ENCODE measurements at regions not wholly inside any gene's neighbourhood (a gene's known extent, or its start where the extent isn't known, plus 50 kb on each side); places are given as distances from the start of the nearest gene placed in this dataset.
"Not testable (repeated sequence)": the region's sequence is repeated elsewhere in the genome, so short reads cannot be mapped to it uniquely, and the experiment has no call there.

GRCh38 chr5:6253846-6254245 is 124.5 kb downstream of the MED10 start:
- peaks cover 0 to 8% of the 10 kb centered on the region in 2 donors for H3K36me3 Mint-ChIP-seq
- H3K27ac Mint-ChIP-seq = no peak overlapping the region
- ATAC-seq (no peak), DNase-seq (ENCODE audit: low spot score in 2 of 2) (no peak)
- H3K9me3 Mint-ChIP-seq = no peaks in the 10 kb centered on the region

- ATAC-seq (no peak), DNase-seq (ENCODE audit: low spot score in 2 of 2) (no peak)
- Mint-ChIP-seq H3K36me3 (peaks cover 0 to 8% of the 10 kb centered on the region in 2 donors), H3K9me3 (no peaks in the 10 kb centered on the region), H3K27ac (no peak overlapping the region)
These were observed 125.1 kb downstream of the MED10 start for GRCh38 chr5:6253281-6253680.

- DNase-seq (ENCODE audit: low spot score in 2 of 2) = no peak
- no peaks in the 10 kb centered on the region for H3K9me3 Mint-ChIP-seq
These were observed 125.8 kb downstream of the MED10 start for GRCh38 chr5:6252581-6252980.

GRCh38 chr5:6251565-6252102 is 126.7 kb downstream of the MED10 start:
- Mint-ChIP-seq H3K9me3 (no peaks in the 10 kb centered on the region), H3K27ac (no peak overlapping the region), H3K36me3 (no peaks in the 10 kb centered on the region)
- DNase-seq (ENCODE audit: low spot score in 2 of 2) = no peak
- ATAC-seq = no peak

More at GRCh38 chr5:6252581-6252980, 125.8 kb downstream of the MED10 start:
- ATAC-seq = no peak
- H3K36me3 Mint-ChIP-seq = peaks cover 0 to 4% of the 10 kb centered on the region in 2 donors
- no peak overlapping the region for H3K27ac Mint-ChIP-seq

- ATAC-seq (no peak), DNase-seq (ENCODE audit: low spot score in 2 of 2) (no peak)
- Mint-ChIP-seq H3K36me3 (no peaks in the 10 kb centered on the region), H3K9me3 (no peaks in the 10 kb centered on the region), H3K27ac (no peak overlapping the region)
These were observed 128.2 kb downstream of the MED10 start for GRCh38 chr5:6250121-6250520.

- DNase-seq (ENCODE audit: low spot score in 2 of 2) (no peak), ATAC-seq (no peak)
- Mint-ChIP-seq H3K9me3 (no peaks in the 10 kb centered on the region), H3K36me3 (no peaks in the 10 kb centered on the region), H3K27ac (no peak overlapping the region)
These were observed 130.2 kb downstream of the MED10 start for GRCh38 chr5:6248132-6248531.

- no peaks in the 10 kb centered on the region for H3K9me3 Mint-ChIP-seq
- no peak for ATAC-seq
- no peak for DNase-seq (ENCODE audit: low spot score in 2 of 2)
- H3K27ac Mint-ChIP-seq = no peak overlapping the region
- H3K36me3 Mint-ChIP-seq = no peaks in the 10 kb centered on the region
These were observed 131.4 kb downstream of the MED10 start for GRCh38 chr5:6246820-6247437.

GRCh38 chr5:6244339-6244714 is 134.0 kb downstream of the MED10 start:
- Mint-ChIP-seq H3K36me3 (no peaks in the 10 kb centered on the region), H3K27ac (no peak overlapping the region), H3K9me3 (peaks cover 6 to 7% of the 10 kb centered on the region in 2 donors)
- DNase-seq (ENCODE audit: low spot score in 2 of 2) = no peak
- no peak for ATAC-seq

- Mint-ChIP-seq H3K27ac (no peak overlapping the region), H3K36me3 (no peaks in the 10 kb centered on the region), H3K9me3 (peaks cover 6 to 7% of the 10 kb centered on the region in 2 donors)
- ATAC-seq = no peak
- DNase-seq (ENCODE audit: low spot score in 2 of 2) = no peak
These were observed 134.5 kb downstream of the MED10 start for GRCh38 chr5:6243706-6244338.

- DNase-seq (ENCODE audit: low spot score in 2 of 2); H3K9me3 Mint-ChIP-seq; H3K36me3 Mint-ChIP-seq; H3K27ac Mint-ChIP-seq; ATAC-seq: not testable (repeated sequence)
These were observed 137.3 kb downstream of the MED10 start for GRCh38 chr5:6241056-6241455.

- Mint-ChIP-seq H3K9me3 (peaks cover 6 to 7% of the 10 kb centered on the region in 2 donors), H3K36me3 (no peaks in the 10 kb centered on the region), H3K27ac (no peak overlapping the region)
- DNase-seq (ENCODE audit: low spot score in 2 of 2) = no peak
- no peak for ATAC-seq
These were observed 141.4 kb downstream of the MED10 start for GRCh38 chr5:6236858-6237481.

GRCh38 chr5:6236170-6236793 is 142.1 kb downstream of the MED10 start:
- no peak overlapping the region for H3K27ac Mint-ChIP-seq
- ATAC-seq = no peak
- DNase-seq (ENCODE audit: low spot score in 2 of 2) = no peak
- peaks cover 6 to 7% of the 10 kb centered on the region in 2 donors for H3K9me3 Mint-ChIP-seq
- H3K36me3 Mint-ChIP-seq = no peaks in the 10 kb centered on the region

- Mint-ChIP-seq H3K9me3 (peaks cover under 1 to 1% of the 10 kb centered on the region in 2 donors), H3K36me3 (no peaks in the 10 kb centered on the region), H3K27ac (no peak overlapping the region)
- DNase-seq (ENCODE audit: low spot score in 2 of 2) (no peak), ATAC-seq (no peak)
These were observed 142.6 kb downstream of the MED10 start for GRCh38 chr5:6235726-6236125.

GRCh38 chr5:6228257-6229250 is 149.8 kb downstream of the MED10 start:
- ATAC-seq = no peak
- DNase-seq (ENCODE audit: low spot score in 2 of 2) = no peak
- H3K36me3 Mint-ChIP-seq = no peaks in the 10 kb centered on the region
- H3K27ac Mint-ChIP-seq = no peak overlapping the region
- no peaks in the 10 kb centered on the region for H3K9me3 Mint-ChIP-seq

GRCh38 chr5:6225121-6225607 is 153.2 kb downstream of the MED10 start:
- Mint-ChIP-seq H3K27ac (no peak overlapping the region), H3K36me3 (no peaks in the 10 kb centered on the region), H3K9me3 (no peaks in the 10 kb centered on the region)
- ATAC-seq (no peak), DNase-seq (ENCODE audit: low spot score in 2 of 2) (no peak)

- DNase-seq (ENCODE audit: low spot score in 2 of 2) (no peak), ATAC-seq (no peak)
- H3K36me3 Mint-ChIP-seq = no peaks in the 10 kb centered on the region
- H3K27ac Mint-ChIP-seq = no peak overlapping the region
- H3K9me3 Mint-ChIP-seq = no peaks in the 10 kb centered on the region
These were observed 153.9 kb downstream of the MED10 start for GRCh38 chr5:6224406-6224805.
